ENCODE measurements at regions not wholly inside any gene's neighbourhood (a gene's known extent, or its start where the extent isn't known, plus 50 kb on each side); places are given as distances from the start of the nearest gene placed in this dataset.

DNA sequence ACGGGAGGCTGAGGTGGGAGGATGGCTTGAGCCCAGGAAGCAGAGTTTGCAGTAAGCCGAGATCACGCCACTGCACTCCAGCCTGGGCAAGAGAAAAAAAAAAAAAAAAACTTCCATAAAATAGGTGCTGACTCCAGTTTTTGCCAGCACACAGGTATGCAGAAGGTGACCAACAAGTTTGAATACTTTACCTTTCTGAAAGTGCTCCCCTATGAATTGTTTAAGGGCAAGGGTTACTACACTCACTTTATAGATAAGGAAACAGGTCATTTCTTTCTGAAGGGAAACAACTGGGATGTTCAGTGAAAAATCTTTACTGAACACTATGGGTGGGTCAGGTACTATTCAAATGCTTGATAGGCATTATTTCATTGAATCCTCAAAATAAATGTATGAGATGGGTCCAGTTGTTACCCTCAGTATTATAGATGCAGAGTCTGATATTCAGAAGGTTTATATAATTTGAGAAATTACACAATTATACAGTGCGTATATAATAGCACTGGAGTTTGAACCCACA is 538.5 kb downstream of the INSC start:
- Histone ChIP-seq H2BK120ac (ENCODE audit: low read depth, low read length, poor library complexity, severe bottlenecking) (no peak overlapping the region), H3K4me1 (ENCODE audit: insufficient read depth, low read length) (no peaks in the 10 kb centered on the region; the same call in 1 of the 2 replicates), H4K8ac (replicated peaks; ENCODE audit: insufficient read length, low read depth, low read length) (no peak overlapping the region), H3K9me3 (ENCODE audit: control insufficient read depth, low read depth, low read length) (no peaks in the 10 kb centered on the region), H2BK5ac (ENCODE audit: insufficient read length, low read length) (no peak overlapping the region), H4K20me1 (ENCODE audit: control insufficient read depth, insufficient read depth, insufficient read length) (no peaks in the 10 kb centered on the region), H3K18ac (ENCODE audit: insufficient read length, low read depth, low read length) (no peak overlapping the region), H2AK5ac (ENCODE audit: insufficient read length, low read length) (no peak overlapping the region), H3T11ph (ENCODE audit: low read length) (no peak overlapping the region), H2BK15ac (ENCODE audit: low read depth, low read length) (no peak overlapping the region), H2AFZ (ENCODE audit: low read length) (no peak overlapping the region), H3K9ac (ENCODE audit: extremely low read depth, insufficient read length, low read length) (no peak overlapping the region), H3K14ac (ENCODE audit: insufficient read depth, low read length) (no peak overlapping the region), H4K91ac (ENCODE audit: insufficient read length, low read depth, low read length) (no peak overlapping the region), H3K23ac (ENCODE audit: insufficient read length, low read depth, low read length) (no peak overlapping the region), H3K4ac (ENCODE audit: low read depth, low read length) (no peak overlapping the region), H3K56ac (ENCODE audit: insufficient read length, low read depth, low read length) (no peak overlapping the region), H3K4me2 (ENCODE audit: insufficient read depth, insufficient read length, low read length) (no peak overlapping the region), H3K23me2 (ENCODE audit: insufficient read length, low read depth, low read length, poor library complexity, severe bottlenecking) (no peaks in the 10 kb centered on the region), H3K79me1 (ENCODE audit: insufficient read depth, low read depth, low read length, poor library complexity, severe bottlenecking) (no peaks in the 10 kb centered on the region), H3K27ac (ENCODE audit: insufficient read length, low read depth, low read length) (no peak overlapping the region), H4K5ac (ENCODE audit: insufficient read length, low read depth, low read length) (no peak overlapping the region), H3K27me3 (ENCODE audit: insufficient read depth, low read length) (no peaks in the 10 kb centered on the region), H2BK12ac (ENCODE audit: insufficient read length, low read depth, low read length) (no peak overlapping the region), H3K79me2 (ENCODE audit: insufficient read depth, low read length) (no peaks in the 10 kb centered on the region), H2BK20ac (ENCODE audit: low read depth, low read length, poor library complexity, severe bottlenecking) (no peak overlapping the region)
- H3K27me3 Mint-ChIP-seq (ENCODE audit: low read depth): peaks cover 2% of the 10 kb centered on the region; the same call in 1 of the 2 replicates
- H3K4me3 Mint-ChIP-seq: no peak overlapping the region
- no peaks in the 10 kb centered on the region; a peak in 1 of 5 replicates for H3K9me3 Mint-ChIP-seq
- no peaks in the 10 kb centered on the region for H3K36me3 Mint-ChIP-seq (ENCODE audit: insufficient read depth in 1 of 3, low read depth in 3 of 3)
- no CpG with 5 or more reads among the region's 4 CpGs for WGBS (ENCODE audit: extremely low coverage, insufficient read length, low lambda C conversion rate)
- DNase-seq: no peak
- H3K27ac Mint-ChIP-seq: no peak overlapping the region
- H3K4me1 Mint-ChIP-seq: peaks cover 9 to 20% of the 10 kb centered on the region in 2 experiments
- TF ChIP-seq, protein P1, sequence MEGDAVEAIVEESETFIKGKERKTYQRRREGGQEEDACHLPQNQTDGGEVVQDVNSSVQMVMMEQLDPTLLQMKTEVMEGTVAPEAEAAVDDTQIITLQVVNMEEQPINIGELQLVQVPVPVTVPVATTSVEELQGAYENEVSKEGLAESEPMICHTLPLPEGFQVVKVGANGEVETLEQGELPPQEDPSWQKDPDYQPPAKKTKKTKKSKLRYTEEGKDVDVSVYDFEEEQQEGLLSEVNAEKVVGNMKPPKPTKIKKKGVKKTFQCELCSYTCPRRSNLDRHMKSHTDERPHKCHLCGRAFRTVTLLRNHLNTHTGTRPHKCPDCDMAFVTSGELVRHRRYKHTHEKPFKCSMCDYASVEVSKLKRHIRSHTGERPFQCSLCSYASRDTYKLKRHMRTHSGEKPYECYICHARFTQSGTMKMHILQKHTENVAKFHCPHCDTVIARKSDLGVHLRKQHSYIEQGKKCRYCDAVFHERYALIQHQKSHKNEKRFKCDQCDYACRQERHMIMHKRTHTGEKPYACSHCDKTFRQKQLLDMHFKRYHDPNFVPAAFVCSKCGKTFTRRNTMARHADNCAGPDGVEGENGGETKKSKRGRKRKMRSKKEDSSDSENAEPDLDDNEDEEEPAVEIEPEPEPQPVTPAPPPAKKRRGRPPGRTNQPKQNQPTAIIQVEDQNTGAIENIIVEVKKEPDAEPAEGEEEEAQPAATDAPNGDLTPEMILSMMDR (conservative IDR thresholded peaks at IDR 0.05): no peak

Data from H9 (cell line).